Right forelimb (tissue), 1 donor: ENCODE measurements at regions not wholly inside any gene's neighbourhood (a gene's known extent, or its start where the extent isn't known, plus 50 kb on each side); places are given as distances from the start of the nearest gene placed in this dataset.
"Not testable (repeated sequence)": the region's sequence is repeated elsewhere in the genome, so short reads cannot be mapped to it uniquely, and the experiment has no call there.

ENCODE experiments used
- DNase-seq: peaks from one replicate; pipeline ENCODE4 v3.0.0-alpha.2; 2018

GRCh38 chr4:190118519-190118918 lies 54.2 kb downstream of the DBET start:
- not testable (repeated sequence) for DNase-seq

DNA sequence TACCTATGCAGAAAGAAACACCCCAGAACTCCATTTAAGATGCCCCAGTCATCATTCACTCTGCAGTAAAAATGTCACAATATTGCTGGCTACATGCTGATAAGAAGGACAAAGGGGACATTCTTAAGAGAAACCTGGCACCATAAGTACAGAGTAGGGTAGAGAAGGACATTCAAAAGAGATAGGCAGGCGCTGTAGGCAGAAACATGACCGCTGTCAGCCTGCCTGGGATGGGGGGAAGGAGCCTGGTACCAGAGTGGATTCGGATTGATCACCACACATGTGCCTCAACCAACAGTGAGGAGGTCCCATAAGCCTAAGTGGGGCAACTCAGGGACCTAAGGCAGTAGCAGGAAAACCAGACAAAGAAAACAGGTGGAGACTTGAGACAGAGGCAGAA lies 54.1 kb upstream of the DUX4 start:
- DNase-seq = not testable (repeated sequence)

DNA sequence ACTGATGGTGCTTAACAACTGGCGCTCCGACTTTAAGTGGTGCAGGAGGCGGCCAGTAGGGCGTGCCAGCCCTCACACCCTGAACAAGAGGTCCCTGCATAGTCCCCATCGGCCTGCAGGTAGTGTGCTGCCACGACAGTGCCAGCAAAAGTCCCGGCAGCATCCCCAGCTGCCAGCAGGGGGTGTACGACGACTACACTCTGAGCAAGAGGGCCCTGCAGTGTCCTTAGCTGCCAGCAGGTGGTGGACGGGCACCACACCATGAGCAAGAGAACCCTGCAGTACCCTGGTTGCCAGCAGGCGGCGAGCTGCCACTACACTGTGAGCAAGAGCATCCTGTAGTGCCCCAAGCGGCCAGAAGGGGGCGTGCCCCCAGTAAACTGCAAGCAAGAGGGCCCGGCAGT lies 53.5 kb upstream of the DUX4 start:
- not testable (repeated sequence) for DNase-seq

DNA sequence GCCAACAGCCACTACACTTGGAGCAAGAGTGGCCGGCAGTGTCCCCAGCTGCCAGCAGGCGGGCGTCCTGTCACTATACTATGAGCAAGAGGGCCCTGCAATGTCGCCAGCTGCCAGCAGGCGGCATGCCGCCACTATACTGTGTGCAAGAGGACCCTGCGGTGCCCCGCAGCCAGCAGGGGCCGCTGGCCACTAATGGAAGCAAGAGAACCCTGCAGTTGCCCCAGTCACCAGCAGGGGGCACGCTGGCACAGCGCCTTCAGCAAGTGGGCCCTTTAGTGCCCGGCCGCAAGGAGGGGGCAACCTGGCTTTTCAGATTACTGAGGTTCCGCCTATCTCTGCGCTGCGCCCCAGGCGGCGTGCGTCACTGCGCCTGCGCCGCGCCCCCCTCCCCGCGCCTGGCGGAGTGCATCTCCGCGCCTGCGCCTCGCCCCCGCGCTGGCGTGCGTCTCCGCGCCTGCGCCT lies 53.0 kb upstream of the DUX4 start:
- DNase-seq = not testable (repeated sequence)

DNA sequence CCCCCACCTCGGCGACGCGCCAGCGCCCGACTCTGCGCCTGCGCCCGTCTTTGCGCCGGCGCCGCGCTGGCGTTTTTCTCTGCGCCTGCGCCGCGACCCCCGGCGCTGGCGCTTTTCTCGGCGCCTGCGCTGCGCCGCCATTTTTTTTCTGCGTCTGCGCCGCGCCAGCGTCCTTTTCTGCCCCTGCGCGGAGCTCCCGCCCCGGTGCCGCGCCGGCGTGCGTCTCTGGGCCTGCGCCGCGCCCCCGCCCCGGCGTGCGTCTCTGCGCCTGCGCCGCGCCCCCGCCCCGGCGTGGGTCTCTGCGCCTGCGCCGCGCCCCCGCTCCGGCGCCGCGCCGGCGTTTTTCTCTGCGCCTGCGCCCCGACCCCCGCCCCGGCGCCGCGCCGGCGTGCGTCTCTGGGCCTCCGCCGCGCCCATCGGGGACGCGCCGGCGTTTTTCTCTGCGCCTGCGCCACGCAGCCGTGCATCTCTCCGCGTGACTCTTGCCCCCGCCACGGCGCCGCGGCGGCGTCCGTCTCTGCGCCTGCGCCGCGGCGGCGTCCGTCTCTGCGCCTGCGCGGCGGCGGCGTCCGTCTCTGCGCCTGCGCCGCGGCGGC lies 52.4 kb upstream of the DUX4 start:
- DNase-seq = not testable (repeated sequence)

DNA sequence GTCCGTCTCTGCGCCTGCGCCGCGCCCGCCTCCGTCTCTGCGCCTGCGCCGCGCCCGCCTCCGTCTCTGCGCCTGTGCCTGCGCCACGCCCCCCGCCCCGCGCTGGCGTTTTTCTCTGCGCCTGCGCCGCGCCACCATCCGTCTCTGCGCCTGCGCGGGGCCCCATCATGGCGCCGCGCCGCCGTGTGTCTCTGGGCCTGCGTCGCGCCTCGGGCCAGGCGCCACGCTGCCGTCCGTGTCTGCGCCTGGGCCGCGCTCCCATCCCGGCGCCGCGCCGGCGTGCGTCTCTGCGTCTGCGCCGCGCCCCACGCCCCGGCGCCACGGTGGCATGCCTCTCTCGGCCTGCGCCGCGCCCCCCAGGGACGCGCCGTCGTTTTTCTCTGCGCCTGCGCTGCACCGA lies 51.8 kb upstream of the DUX4 start:
- no peak for DNase-seq

- DNase-seq = peak; percentile 41
Measured at GRCh38 chr4:190122161-190123142, 51.1 kb upstream of the DUX4 start.
